GM12878 (cell line): ENCODE measurements at regions not wholly inside any gene's neighbourhood (a gene's known extent, or its start where the extent isn't known, plus 50 kb on each side); places are given as distances from the start of the nearest gene placed in this dataset.
A peak's percentile ranks its signal among the peaks of the same experiment; 100 is the strongest.

ENCODE experiments used
- ATAC-seq: fragments of 200-7000 bp; cut with Tn5 transposase; 3 replicates; pipeline ENCODE4 v1.9.1; 2020; ENCODE audit warnings: mild to moderate bottlenecking, moderate library complexity
- BruUV-seq: library from RNA; stranded (reverse); fragments of 400-500 nt; replicated peaks from 2 replicates; lab custom pipeline; 2021; lab: Mats Ljungman, UMichigan
- CTCF ChIA-PET: fragments of 300-600 bp; sonication (Branson Sonifier 250); formaldehyde crosslinking; extraction: SDS; loops from one replicate; lab custom pipeline; 2021; ENCODE audit warnings: inconsistent platforms; lab: Yijun Ruan, JAX
- POLR2A ChIA-PET: fragments of 350-600 bp; formaldehyde crosslinking; extraction: SDS; loops from one replicate; lab custom pipeline; 2021; ENCODE audit warnings: inconsistent platforms; lab: Charles Lee
- RAD21 ChIA-PET: fragments of 300-600 bp; sonication (Branson Sonifier 250); formaldehyde crosslinking; loops from one replicate; lab custom pipeline; 2023; ENCODE audit warnings: antibody characterized with exemption; ENCODE audit not compliant: unreplicated experiment; lab: Charles Lee
- SMC1A ChIA-PET: fragments of 300-600 bp; sonication (Branson Sonifier 250); formaldehyde crosslinking; loops from one replicate; lab custom pipeline; 2023; ENCODE audit not compliant: unreplicated experiment, uncharacterized antibody; lab: Charles Lee
- DNase-seq: peaks from one replicate; pipeline ENCODE4 v3.0.0-alpha.2; 2011; ENCODE audit warnings: low read depth, low spot score
- FAIRE-seq: peaks from 3 replicates; lab custom pipeline; 2011; peaks lifted over from hg19 to GRCh38; lab: Jason Lieb, UNC
- H2AFZ ChIP-seq: 2 replicates; pipeline ENCODE4 v1.6.0; 2011; ENCODE audit warnings: low read depth, low read length, control low read depth; ENCODE audit not compliant: control insufficient read depth
- H3K27ac ChIP-seq: 2 replicates; pipeline ENCODE4 v1.5.1; 2011; ENCODE audit warnings: control low read depth; ENCODE audit not compliant: control insufficient read depth, insufficient read depth
- H3K27me3 ChIP-seq, 2 experiments: replicated peaks in 1 of 2; 2 replicates each; pipeline versions ENCODE4 v1.6.0 to v1.6.1; 2011; ENCODE audit warnings: low read length in 1 of 2; ENCODE audit not compliant: control insufficient read depth in 2 of 2, insufficient read depth in 2 of 2
- H3K36me3 ChIP-seq, 2 experiments: 2 replicates each; pipeline ENCODE4 v1.5.1; 2011; ENCODE audit warnings: low read length in 1 of 2; ENCODE audit not compliant: control insufficient read depth in 2 of 2, insufficient read depth in 2 of 2
- H3K4me1 ChIP-seq: 2 replicates; pipeline ENCODE4 v1.6.1; 2011; ENCODE audit warnings: mild to moderate bottlenecking, low read length, moderate library complexity, mixed read lengths; ENCODE audit not compliant: control insufficient read depth, insufficient read depth
- H3K4me2 ChIP-seq: 2 replicates; pipeline ENCODE4 v1.6.0; 2011; ENCODE audit warnings: control low read depth; ENCODE audit not compliant: control insufficient read depth, insufficient read depth
- H3K4me3 ChIP-seq: fragments of 200-600 bp; sonication (generic); 2 replicates; pipeline ENCODE4 v1.5.1; 2016
- H3K79me2 ChIP-seq: 2 replicates; pipeline ENCODE4 v1.6.0; 2011; ENCODE audit warnings: low read length; ENCODE audit not compliant: control insufficient read depth, insufficient read depth
- H3K9ac ChIP-seq: 2 replicates; pipeline ENCODE4 v1.8.0; 2011; ENCODE audit warnings: low read length, control low read depth, mixed read lengths; ENCODE audit not compliant: control insufficient read depth, insufficient read depth
- H3K9me3 ChIP-seq: replicated peaks from 3 replicates; pipeline ENCODE4 v1.5.1; 2011; ENCODE audit warnings: mild to moderate bottlenecking, low read length; ENCODE audit not compliant: control insufficient read depth, insufficient read depth
- H4K20me1 ChIP-seq: 2 replicates; pipeline ENCODE4 v1.6.0; 2011; ENCODE audit not compliant: control insufficient read depth, insufficient read depth
- BCL11A ChIP-seq: IDR thresholded peaks from 2 replicates; pipeline ENCODE4 v1.6.1; 2011; ENCODE audit warnings: low read depth, low read length
- BMI1 ChIP-seq: fragments of 450-650 bp; IDR thresholded peaks from 2 replicates; pipeline ENCODE4 v1.6.1; 2016; ENCODE audit warnings: mild to moderate bottlenecking, moderate library complexity, borderline replicate concordance
- IRF4 ChIP-seq: IDR thresholded peaks from 2 replicates; pipeline ENCODE4 v1.6.1; 2011; ENCODE audit warnings: low read depth, low read length
- MXI1 ChIP-seq: fragments of 150-350 bp; IDR thresholded peaks from 2 replicates; pipeline ENCODE4 v1.6.1; 2011; ENCODE audit warnings: low read depth, mild to moderate bottlenecking, inconsistent platforms, low read length, improper control_type of control experiment
- NKRF ChIP-seq: fragments of 450-650 bp; conservative IDR thresholded peaks from 2 replicates; pipeline ENCODE4 v1.6.1; 2017; ENCODE audit warnings: mild to moderate bottlenecking, moderate library complexity
- NR2C1 ChIP-seq: fragments of 450-650 bp; IDR thresholded peaks from 2 replicates; pipeline ENCODE4 v1.6.1; 2017; ENCODE audit warnings: antibody characterized with exemption, mild to moderate bottlenecking, moderate library complexity
- POLR2A ChIP-seq: IDR thresholded peaks from 2 replicates; pipeline ENCODE4 v1.6.1; 2011; ENCODE audit warnings: low read depth, mild to moderate bottlenecking, low read length
- SPI1 ChIP-seq: IDR thresholded peaks from 2 replicates; pipeline ENCODE4 v1.6.1; 2011; ENCODE audit warnings: low read depth, mild to moderate bottlenecking, low read length, moderate library complexity, borderline replicate concordance; ENCODE audit not compliant: insufficient read depth
- SREBF1 ChIP-seq: IDR thresholded peaks from 2 replicates; pipeline ENCODE4 v1.6.1; 2012; ENCODE audit warnings: mild to moderate bottlenecking, low read length
- STAT1 ChIP-seq: fragments of 450-650 bp; conservative IDR thresholded peaks from 2 replicates; pipeline ENCODE4 v1.6.1; 2014; ENCODE audit warnings: antibody characterized with exemption, mild to moderate bottlenecking
- TARDBP ChIP-seq: IDR thresholded peaks from 2 replicates; pipeline ENCODE4 v1.6.1; 2016; ENCODE audit warnings: borderline replicate concordance
- YY1 ChIP-seq: IDR thresholded peaks from 2 replicates; pipeline ENCODE4 v1.6.1; 2011; ENCODE audit warnings: low read depth, mild to moderate bottlenecking, low read length
- WGBS: methylation state at CpG from one replicate; pipeline ENCODE4 v1.1.6; 2016; ENCODE audit warnings: low lambda C conversion rate; ENCODE audit not compliant: insufficient replicate concordance, insufficient coverage; ENCODE audit errors: missing lambda C conversion rate; 5-methylcytosine and 5-hydroxymethylcytosine counted together
- in situ Hi-C: fragments of 300-500 bp; cut with MboI; formaldehyde crosslinking; loops from 9 replicates; pipeline ENCODE4 v1.14.3; 2018; ENCODE audit warnings: mixed read lengths
- intact Hi-C: fragments of 100-400 bp; cut with micrococcal nuclease; formaldehyde crosslinking; loops from one replicate; pipeline ENCODE4 v1.14.2; 2022; ENCODE audit not compliant: unreplicated experiment
- TF ChIP-seq, protein P1 (sequence below): fragments of 450-650 bp; IDR thresholded peaks from 2 replicates; pipeline ENCODE4 v1.6.1; 2016; ENCODE audit warnings: mild to moderate bottlenecking
- TF ChIP-seq, protein P2 (sequence below): fragments of 450-650 bp; IDR thresholded peaks from 2 replicates; pipeline ENCODE4 v1.6.1; 2016; ENCODE audit warnings: mild to moderate bottlenecking

- TF ChIP-seq YY1: 0 out of 2 replicates have a peak, but pooled peaks have one; percentile 8
- TF ChIP-seq, all 136 proteins: peak for 3
Measured at GRCh38 chr9:129487658-129488483, 133.0 kb downstream of the C9orf50 start (continued).

GRCh38 chr9:129486756-129487657 is 133.9 kb downstream of the C9orf50 start:
- intact Hi-C loops (loop anchor here (10.0 kb wide), 1 partner anchor 118 kb away; no protein-coding TSS in a partner anchor), in situ Hi-C loops (no loop called here)
- ATAC-seq (no peak), FAIRE-seq (no peak), DNase-seq (no peak)
- POLR2A ChIA-PET: no interaction called here
- WGBS: 58% methylated on average over 13 of the region's 13 CpGs
- H2AFZ ChIP-seq: no peak overlapping the region
- H3K9ac ChIP-seq: no peak overlapping the region
- no peaks in the 10 kb centered on the region for H3K9me3 ChIP-seq
- SMC1A ChIA-PET: no interaction called here
- H3K4me3 ChIP-seq: no peak overlapping the region
- no peaks in the 10 kb centered on the region for H3K79me2 ChIP-seq
- H3K4me2 ChIP-seq: no peak overlapping the region
- no peaks in the 10 kb centered on the region for H3K36me3 ChIP-seq
- no peak overlapping the region for H3K27ac ChIP-seq
- H3K27me3 ChIP-seq: peaks cover 4 to 10% of the 10 kb centered on the region in 2 experiments
- peaks cover 7% of the 10 kb centered on the region for H3K4me1 ChIP-seq
- RAD21 ChIA-PET: no interaction called here
- no TSS peak for BruUV-seq
- no peaks in the 10 kb centered on the region for H4K20me1 ChIP-seq
- CTCF ChIA-PET: interaction anchor here (0.6 kb wide), 1 partner anchor 295 kb away, joined by 3 read pairs; no protein-coding TSS in a partner anchor
- TF ChIP-seq, protein P1, sequence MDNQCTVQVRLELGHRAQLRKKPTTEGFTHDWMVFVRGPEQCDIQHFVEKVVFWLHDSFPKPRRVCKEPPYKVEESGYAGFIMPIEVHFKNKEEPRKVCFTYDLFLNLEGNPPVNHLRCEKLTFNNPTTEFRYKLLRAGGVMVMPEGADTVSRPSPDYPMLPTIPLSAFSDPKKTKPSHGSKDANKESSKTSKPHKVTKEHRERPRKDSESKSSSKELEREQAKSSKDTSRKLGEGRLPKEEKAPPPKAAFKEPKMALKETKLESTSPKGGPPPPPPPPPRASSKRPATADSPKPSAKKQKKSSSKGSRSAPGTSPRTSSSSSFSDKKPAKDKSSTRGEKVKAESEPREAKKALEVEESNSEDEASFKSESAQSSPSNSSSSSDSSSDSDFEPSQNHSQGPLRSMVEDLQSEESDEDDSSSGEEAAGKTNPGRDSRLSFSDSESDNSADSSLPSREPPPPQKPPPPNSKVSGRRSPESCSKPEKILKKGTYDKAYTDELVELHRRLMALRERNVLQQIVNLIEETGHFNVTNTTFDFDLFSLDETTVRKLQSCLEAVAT: no peak
- TF ChIP-seq BCL11A (no peak), BMI1 (no peak), SPI1 (no peak), NR2C1 (no peak), STAT1 (no peak), IRF4 (no peak), POLR2A (no peak), NKRF (no peak), SREBF1 (no peak), TARDBP (no peak), MXI1 (no peak)
- TF ChIP-seq, protein P2, sequence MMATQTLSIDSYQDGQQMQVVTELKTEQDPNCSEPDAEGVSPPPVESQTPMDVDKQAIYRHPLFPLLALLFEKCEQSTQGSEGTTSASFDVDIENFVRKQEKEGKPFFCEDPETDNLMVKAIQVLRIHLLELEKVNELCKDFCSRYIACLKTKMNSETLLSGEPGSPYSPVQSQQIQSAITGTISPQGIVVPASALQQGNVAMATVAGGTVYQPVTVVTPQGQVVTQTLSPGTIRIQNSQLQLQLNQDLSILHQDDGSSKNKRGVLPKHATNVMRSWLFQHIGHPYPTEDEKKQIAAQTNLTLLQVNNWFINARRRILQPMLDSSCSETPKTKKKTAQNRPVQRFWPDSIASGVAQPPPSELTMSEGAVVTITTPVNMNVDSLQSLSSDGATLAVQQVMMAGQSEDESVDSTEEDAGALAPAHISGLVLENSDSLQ: no peak
